GM18499 (cell line): ENCODE measurements at regions not wholly inside any gene's neighbourhood (a gene's known extent, or its start where the extent isn't known, plus 50 kb on each side); places are given as distances from the start of the nearest gene placed in this dataset.

ENCODE experiments used
- ATAC-seq: cut with Tn5 transposase; IDR thresholded peaks from one replicate; pipeline ENCODE4 v1.9.1; 2021; ENCODE audit warnings: moderate number of reproducible peaks; ENCODE audit not compliant: insufficient read depth, unreplicated experiment

GRCh38 chr5:159734366-159734765 is 181.9 kb upstream of the ADRA1B start:
- no peak for ATAC-seq

GRCh38 chr5:159735036-159735435 is 181.2 kb upstream of the ADRA1B start:
- no peak for ATAC-seq

DNA sequence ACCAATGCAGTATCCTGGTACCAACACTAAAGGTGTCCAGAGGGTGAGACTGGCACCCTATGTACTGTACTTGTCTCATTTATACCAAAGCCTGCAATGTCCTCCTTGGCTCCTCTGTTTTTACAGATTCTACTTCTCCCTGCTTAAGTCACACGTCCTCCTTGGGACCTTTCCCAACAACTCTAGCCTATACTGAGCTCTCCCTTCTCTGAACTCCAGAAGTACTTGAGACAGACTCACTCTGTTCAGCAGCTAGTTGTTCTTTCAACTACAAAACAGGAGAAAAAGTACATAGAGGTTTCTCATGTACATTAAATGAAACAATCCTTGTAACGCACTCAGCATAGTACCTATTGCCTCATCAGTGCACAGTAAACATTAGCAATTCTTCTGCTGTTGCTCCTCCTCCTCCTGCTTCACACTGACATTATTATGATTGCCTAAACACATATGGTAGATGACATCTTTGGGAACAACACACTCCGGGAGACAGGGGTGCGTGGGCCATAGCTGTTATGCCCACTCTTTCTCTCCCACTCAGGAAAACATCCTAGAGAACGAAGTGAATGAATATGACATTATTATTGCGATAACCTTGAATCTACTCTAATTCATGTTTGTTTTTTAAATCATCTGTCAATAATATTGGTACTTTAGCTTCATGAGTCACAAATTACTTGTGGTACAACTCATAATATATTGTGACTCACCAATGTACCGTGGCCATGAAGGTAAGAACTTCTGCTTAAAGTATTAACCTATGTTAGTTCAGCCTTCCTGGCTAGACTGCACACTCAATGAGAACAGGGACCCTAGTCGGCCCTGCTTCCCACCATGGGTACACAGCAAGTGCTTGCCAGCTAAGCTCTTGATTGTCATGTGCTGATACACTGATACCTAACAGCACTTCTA is 180.3 kb upstream of the ADRA1B start:
- ATAC-seq, result no peak

- no peak for ATAC-seq
Measured at GRCh38 chr5:159736844-159737243, 179.4 kb upstream of the ADRA1B start.

GRCh38 chr5:159737263-159737662 is 179.0 kb upstream of the ADRA1B start:
- no peak for ATAC-seq

DNA sequence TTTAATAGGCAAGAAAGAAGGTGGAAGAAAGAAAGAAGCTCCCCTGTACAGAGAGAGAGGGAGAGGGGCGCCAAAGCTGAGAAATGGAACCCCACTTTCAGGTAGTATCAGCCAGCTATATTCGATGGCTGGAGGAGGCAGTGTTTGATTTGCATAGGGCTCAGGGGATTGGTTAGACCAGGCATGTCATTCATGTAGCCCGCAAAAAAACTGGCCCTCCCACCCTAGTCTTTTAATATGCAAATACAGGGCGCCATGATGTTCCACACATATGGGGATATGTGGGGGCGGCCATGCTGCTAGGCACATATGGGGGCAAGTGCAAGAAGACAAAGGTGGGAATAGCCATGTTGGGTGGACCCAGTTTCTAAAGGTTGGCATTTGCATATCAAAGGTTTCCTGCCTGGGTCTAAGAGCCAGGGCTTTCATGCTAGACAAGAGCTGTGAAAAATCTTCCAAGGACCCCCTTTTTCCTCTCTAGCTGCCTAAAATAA is 174.4 kb upstream of the ADRA1B start:
- ATAC-seq, result no peak

DNA sequence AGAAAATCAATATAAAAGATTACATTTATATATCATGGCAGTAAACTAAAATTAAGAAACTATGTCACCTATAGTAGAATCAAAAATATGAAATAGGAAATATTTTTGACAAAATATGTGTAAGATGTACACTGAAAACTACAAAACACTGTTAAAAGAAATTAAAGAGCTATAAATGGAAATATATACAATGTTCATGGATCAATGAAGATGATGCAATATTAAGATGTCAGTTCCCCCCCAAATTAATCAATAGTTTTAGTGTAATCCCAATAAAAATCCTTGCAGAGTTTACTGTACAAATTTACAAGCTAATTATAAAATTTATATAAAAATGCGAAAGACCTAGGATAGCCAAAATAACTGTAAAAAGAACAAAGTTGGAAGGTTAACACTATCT is 173.0 kb upstream of the ADRA1B start:
- ATAC-seq, result no peak

GRCh38 chr5:159746707-159747106 is 169.6 kb upstream of the ADRA1B start:
- ATAC-seq, result no peak

DNA sequence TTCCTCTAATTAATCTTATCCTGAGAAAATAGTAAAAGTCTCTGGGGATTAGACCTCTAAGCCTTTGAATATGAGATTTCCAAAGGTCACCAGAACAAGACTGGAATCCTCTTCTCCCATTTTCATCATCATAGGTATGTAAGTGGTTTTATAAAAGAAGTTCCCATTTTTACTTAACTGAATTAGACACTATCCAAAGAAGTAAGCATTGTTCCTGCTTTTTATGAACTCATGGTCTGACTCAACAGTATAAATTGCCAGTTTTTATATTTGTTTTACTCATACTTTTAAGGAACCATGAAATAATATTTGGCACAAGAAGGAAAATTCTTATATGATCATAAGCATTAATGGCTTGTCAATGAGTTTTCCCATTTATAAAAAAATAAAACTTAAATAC is 167.1 kb upstream of the ADRA1B start:
- no peak for ATAC-seq

- no peak for ATAC-seq
Measured at GRCh38 chr5:159750226-159750625, 166.1 kb upstream of the ADRA1B start.

DNA sequence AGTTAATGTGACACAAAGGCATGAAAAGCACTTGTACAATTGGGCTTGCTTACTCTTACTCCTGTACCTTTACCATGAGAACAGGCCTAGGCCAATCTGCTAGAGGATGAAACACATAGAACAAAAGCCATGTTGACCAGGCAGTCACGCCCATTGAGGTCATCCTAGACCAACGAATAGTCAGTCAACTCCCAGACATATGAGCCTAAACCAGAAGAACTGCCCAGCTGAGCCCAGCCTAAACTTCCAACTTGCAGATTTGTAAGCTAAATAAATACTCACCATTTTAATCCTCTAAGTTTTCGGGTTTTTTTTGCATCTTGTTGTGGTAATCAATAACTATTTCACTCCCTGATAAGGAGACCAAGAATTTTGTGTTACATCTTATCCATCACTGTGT is 164.8 kb upstream of the ADRA1B start:
- ATAC-seq, result no peak

DNA sequence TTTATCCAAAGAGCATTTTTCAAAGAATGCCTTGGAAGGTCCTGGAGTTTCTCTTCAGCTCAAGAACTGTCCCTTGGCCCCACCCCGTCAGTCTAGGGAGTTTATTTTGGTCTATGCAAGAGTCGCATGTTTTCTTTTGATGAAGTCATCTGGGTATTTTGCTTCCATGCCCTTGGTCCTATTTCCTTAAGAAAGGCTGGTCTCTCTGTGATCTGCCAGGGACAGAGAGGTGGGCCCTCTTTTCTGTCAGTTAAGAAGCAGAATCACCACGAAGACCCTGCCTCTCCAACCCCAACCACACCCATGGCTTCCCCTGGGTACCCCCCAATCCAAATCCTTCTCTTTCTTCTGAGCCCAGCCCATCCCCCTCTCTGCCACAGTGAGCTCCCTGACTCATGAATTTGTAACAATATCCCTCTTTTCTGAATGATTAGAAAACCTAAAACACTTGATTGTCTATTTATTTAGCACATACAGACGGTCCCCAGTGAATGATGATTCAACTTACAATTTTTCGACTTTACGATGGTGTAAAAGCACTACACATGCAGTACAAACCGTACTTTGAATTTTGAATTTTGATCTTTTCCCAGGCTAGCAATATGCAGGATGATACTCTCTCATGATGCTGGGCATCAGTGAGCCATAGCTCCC is 163.5 kb upstream of the ADRA1B start:
- no peak for ATAC-seq

DNA sequence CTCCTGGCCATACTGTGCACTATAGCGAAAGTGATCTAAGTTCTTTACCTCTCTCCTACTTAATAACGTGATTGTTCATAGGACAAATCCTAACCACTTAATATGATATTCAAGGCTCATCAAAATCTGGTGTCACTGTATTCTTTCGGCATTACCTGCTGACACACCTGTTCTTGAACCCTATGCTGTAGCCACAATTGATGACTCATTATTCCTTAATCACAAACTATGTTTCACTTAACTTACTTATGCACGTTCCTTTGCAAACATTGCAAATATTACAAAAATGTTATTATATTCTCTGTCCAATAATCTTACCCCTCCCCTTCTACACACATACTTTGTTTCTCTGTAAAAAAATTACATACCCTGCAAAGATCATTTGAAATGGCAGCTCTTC is 158.1 kb upstream of the ADRA1B start:
- ATAC-seq, result no peak

DNA sequence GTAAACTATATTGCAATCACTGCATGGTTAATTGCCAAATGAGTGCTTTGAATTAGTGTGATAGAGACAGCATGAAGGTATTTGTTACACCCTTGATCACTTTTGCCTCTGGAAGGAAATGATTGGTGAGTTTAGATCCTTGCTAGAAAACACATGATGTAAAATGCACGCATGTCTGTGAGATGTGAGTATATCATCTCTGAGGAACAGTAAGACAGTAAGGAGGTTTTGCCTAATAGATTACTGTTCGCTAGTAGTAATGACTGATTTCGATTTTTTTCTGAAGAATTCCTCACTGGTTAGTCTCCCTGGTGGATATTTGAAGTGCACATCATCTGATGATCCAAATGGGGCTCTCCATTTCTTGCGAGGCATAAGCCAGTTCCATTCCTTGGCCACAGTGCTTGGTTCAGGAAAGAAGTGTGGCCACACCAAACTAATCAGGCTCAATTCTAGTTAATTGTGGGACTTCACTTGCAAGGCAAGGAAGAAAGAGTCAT is 156.4 kb upstream of the ADRA1B start:
- ATAC-seq, result no peak

DNA sequence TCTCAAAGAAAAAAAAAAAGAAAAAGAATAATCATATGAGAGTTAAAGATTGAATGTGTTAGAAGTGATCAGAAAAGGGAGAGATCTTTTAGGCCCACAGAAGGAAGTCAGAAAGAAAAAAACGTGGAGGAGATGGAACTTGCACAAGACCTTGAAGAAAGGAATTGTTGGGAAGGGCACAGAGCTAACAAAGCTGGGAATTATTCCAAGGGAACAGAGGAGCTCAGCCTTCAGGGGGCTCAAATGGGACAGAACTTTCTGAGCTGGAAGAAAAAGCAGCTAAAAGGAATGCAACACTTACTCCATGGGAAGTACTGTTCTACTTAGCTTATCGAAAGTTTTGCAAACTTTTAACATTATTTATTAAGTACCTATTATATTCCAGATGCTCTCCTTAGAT is 153.4 kb upstream of the ADRA1B start:
- ATAC-seq, result no peak

- ATAC-seq, result no peak
Measured at GRCh38 chr5:159763562-159763961, 152.7 kb upstream of the ADRA1B start.

DNA sequence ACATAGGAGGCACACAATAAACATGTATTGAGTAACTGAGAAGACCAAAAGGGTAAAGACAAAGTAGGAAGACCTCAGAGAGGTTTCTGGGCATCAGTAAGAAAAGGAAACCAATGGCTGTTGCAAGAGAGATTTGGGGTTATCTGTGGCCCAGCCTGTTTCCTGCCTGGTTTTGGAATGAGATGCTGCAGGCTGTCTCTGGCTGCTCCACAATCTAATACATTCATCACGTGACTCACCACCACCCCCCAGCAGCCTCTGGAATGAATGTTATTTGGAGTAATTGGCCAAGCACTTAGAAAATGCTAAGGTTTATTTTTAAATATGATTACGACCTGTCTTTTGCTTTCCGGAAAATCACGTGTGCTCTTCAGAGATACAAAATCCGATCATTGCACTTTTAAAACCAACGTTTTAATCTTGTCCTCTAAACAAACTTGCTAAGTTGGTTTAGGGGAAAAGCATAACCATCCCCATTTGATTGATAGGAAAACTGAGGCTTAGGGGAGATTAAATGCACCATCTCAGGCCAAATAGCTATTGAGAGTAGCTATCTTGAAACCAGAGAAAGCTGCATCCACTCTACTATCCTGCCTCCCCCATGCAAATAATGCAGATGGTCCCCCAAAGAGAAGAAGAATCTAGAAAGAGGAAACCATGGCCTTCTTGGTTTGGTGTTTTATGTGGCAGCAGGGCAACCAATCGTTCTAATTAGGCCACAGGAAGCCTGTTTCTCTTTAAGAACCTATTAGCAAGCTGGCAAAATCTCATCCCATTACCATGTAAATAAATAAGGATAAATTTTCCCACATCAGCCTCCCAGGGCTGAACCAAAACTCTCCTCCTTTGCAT is 151.8 kb upstream of the ADRA1B start:
- ATAC-seq, result no peak

DNA sequence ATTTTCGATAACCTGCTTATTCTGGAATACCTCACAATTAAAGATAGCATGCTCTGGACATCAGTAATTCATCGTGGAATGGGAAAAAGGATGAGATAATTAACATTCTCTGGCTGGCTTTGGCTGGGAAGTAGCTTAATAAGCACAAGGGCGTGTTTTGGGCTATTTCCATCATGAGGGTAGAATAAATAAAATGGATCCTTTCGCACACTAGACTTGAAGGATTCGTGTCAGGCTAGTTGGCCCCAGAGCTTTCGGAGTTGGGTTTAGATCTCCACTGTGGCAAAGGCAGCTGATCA is 151.2 kb upstream of the ADRA1B start:
- no peak for ATAC-seq

DNA sequence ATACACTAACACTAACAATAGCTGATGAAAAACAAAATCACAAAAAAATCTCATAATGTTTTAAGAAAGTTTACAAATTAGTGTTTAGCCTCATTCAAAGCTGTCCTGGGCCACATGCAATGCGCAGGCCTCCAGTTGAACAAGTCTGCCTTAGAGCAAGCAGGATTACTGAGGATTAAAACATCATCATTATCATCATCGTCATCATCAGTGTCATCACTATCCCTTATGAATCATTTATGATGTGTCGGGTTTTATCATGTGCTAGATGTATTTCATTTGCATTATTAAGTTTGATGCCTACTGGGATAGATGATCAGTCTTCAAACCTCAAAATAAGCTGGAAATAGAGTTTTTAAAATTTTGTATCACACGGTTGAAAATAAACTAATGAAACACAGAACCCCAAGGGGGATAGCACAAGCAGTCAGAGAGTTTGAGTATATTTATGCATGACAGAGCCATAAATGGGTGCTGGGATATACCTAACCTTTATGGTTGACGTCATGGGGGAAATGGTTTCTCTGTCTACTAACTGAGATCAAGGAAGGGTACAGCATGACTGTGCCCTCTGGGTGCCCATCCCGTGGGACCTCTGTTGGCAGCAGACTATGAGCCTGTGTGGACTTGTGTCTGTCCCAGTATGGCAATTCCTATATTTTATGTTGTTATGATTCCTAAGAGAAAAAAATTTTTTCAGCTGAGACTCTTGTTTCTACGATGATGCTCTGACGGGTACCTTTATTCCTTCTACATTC is 150.3 kb upstream of the ADRA1B start:
- ATAC-seq, result no peak

DNA sequence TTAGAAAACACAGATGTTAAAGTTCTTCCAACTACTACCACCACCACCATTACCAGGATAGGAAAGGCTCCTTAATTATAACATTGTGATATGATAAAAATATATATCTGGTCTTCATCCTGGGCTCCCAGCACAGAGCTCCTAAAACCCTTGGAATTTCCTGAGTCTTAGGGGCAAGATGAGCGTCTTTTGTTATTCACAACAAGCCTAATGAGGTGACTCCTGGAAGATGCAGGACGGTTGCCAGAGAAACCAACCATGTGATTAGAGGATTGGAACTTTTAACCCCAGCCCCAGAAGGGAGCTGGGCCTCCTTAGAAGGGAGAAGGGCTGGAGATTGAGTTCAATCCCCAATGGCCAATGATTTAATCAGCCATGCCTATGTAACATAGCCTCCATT is 148.0 kb upstream of the ADRA1B start:
- no peak for ATAC-seq
